ENCODE measurements at regions not wholly inside any gene's neighbourhood (a gene's known extent, or its start where the extent isn't known, plus 50 kb on each side); places are given as distances from the start of the nearest gene placed in this dataset.

DNA sequence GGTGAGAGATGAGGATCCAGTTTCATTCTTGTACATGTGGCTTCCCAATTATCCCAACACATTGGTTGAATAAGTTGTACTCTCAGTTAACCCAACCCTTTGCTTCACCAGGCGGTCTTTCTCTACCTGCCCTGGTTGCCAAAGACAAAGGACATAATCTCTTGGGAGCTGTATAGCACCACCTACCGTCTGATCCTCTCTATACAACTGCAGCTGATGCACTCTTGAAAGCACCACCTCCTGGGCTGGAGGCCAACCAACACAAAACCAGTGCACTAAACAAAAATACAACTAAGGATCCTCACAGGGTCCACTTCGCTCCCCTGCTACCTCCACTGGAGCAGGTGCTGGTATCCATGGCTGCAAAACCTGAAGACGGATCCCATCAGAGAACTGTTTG lies 473.6 kb upstream of the NRXN1 start:
- TF ChIP-seq FOXP2 (optimal IDR thresholded peaks at IDR 0.05; ENCODE audit: borderline replicate concordance, extremely low read depth, extremely low read length, insufficient read depth), result no peak
- TF ChIP-seq TAF1 (IDR thresholded peaks at IDR 0.05; ENCODE audit: borderline replicate concordance, insufficient read depth, low read length), result no peak
- no peak for TF ChIP-seq SIN3A (IDR thresholded peaks at IDR 0.05; ENCODE audit: borderline replicate concordance, insufficient read depth, low read length)
- TF ChIP-seq, protein P1, sequence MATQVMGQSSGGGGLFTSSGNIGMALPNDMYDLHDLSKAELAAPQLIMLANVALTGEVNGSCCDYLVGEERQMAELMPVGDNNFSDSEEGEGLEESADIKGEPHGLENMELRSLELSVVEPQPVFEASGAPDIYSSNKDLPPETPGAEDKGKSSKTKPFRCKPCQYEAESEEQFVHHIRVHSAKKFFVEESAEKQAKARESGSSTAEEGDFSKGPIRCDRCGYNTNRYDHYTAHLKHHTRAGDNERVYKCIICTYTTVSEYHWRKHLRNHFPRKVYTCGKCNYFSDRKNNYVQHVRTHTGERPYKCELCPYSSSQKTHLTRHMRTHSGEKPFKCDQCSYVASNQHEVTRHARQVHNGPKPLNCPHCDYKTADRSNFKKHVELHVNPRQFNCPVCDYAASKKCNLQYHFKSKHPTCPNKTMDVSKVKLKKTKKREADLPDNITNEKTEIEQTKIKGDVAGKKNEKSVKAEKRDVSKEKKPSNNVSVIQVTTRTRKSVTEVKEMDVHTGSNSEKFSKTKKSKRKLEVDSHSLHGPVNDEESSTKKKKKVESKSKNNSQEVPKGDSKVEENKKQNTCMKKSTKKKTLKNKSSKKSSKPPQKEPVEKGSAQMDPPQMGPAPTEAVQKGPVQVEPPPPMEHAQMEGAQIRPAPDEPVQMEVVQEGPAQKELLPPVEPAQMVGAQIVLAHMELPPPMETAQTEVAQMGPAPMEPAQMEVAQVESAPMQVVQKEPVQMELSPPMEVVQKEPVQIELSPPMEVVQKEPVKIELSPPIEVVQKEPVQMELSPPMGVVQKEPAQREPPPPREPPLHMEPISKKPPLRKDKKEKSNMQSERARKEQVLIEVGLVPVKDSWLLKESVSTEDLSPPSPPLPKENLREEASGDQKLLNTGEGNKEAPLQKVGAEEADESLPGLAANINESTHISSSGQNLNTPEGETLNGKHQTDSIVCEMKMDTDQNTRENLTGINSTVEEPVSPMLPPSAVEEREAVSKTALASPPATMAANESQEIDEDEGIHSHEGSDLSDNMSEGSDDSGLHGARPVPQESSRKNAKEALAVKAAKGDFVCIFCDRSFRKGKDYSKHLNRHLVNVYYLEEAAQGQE (IDR thresholded peaks at IDR 0.05; ENCODE audit: insufficient read depth in 1 of 2, low read depth in 2 of 2, low read length in 2 of 2), result no peak
- no peak for TF ChIP-seq POLR2AphosphoS5 (IDR thresholded peaks at IDR 0.05; ENCODE audit: low read depth, low read length)

DNA sequence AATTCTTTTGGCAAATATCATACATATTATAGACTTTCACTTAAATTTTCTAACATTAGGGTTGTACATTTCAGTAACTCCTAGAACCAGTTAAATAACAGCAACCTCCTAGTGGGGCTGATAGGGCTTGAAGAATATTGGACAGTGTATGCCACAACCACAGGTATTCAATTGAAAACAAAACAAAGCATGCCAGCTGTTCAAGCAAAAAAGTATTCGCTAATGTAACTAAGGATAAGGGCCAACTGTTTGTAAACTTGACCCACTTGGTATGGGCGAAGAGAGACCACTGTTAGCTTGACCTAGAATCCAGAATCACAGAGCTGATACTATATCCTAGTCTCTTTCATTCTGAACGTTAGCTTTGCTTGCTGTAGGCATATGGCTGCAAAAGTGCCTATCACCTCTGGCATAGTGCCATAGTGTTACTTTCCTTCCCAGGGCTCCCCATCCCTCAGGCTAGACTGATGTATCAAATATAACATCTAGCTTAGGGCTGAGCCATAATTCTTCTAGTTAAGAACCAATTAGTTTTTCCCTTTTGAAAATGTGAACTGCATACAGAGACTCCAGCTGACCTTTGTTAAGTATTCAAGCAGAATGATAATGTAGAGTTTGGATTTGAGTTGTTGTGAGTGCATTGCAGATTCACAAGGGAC lies 458.8 kb upstream of the NRXN1 start:
- no peak for TF ChIP-seq POLR2AphosphoS5 (IDR thresholded peaks at IDR 0.05; ENCODE audit: low read depth, low read length)

DNA sequence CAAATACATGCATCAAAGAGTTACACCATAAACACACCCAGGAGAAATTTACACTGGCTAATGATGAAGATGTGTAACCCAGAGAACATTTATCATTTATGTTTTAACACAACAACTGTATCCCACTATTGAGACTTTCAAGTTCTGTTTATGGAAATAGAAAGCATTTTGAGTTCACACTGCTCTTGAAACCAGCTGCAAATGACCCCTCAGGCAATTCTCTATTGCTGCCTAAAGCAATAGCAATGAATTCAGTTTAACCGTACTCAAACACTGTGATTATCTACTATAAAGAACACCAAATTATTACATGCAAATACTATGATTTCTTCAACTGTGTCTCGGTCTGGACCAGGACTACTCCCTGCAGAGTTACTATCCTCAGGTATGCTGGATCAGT lies 452.7 kb upstream of the NRXN1 start:
- TF ChIP-seq TAF1 (IDR thresholded peaks at IDR 0.05; ENCODE audit: borderline replicate concordance, insufficient read depth, low read length) (no peak), FOXP2 (optimal IDR thresholded peaks at IDR 0.05; ENCODE audit: borderline replicate concordance, extremely low read depth, extremely low read length, insufficient read depth) (no peak), POLR2AphosphoS5 (IDR thresholded peaks at IDR 0.05; ENCODE audit: low read depth, low read length) (no peak)
- TF ChIP-seq, protein P1 (IDR thresholded peaks at IDR 0.05; ENCODE audit: insufficient read depth in 1 of 2, low read depth in 2 of 2, low read length in 2 of 2), result no peak

DNA sequence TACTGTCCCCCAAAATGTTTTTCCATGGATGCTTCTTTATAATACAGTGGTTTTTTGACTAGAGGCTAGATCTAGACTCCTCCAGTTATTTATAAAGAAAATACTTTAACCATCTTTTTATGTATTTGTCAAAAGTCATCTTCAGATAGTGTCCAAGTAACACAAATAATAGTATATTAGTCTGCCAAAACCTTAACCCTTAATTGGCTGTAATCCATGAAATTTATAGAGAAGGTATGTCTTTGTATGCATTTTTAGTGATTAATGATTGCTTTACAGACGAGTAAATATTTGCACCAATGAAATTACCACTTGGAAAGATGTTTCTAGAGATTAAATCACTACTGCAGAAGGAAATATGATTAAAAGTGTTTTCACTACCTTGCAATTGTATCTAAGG lies 451.8 kb upstream of the NRXN1 start:
- no peak for TF ChIP-seq POLR2AphosphoS5 (IDR thresholded peaks at IDR 0.05; ENCODE audit: low read depth, low read length)

DNA sequence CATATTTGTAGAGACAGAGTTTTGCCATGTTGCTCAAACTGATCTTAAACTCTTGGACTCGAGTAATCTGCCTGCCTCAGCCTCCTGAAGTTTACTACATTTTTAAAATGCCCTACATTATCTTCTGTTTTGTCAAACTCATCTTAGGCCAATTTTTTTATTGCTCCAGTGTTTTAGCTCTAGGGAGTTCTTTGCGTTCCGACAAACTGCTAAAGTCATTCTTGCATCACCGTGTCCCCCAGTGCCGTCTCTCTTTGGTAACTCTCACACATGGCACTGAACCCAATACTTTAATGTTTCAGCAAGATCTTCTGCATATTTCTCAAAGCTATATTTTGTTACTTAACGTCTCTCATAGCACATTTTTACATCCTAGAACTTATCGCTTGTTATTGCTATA lies 440.9 kb upstream of the NRXN1 start:
- TF ChIP-seq SIN3A (IDR thresholded peaks at IDR 0.05; ENCODE audit: borderline replicate concordance, insufficient read depth, low read length) (no peak), TAF1 (IDR thresholded peaks at IDR 0.05; ENCODE audit: borderline replicate concordance, insufficient read depth, low read length) (no peak), FOXP2 (optimal IDR thresholded peaks at IDR 0.05; ENCODE audit: borderline replicate concordance, extremely low read depth, extremely low read length, insufficient read depth) (no peak), POLR2AphosphoS5 (IDR thresholded peaks at IDR 0.05; ENCODE audit: low read depth, low read length) (no peak)
- TF ChIP-seq, protein P1 (IDR thresholded peaks at IDR 0.05; ENCODE audit: insufficient read depth in 1 of 2, low read depth in 2 of 2, low read length in 2 of 2), result no peak

DNA sequence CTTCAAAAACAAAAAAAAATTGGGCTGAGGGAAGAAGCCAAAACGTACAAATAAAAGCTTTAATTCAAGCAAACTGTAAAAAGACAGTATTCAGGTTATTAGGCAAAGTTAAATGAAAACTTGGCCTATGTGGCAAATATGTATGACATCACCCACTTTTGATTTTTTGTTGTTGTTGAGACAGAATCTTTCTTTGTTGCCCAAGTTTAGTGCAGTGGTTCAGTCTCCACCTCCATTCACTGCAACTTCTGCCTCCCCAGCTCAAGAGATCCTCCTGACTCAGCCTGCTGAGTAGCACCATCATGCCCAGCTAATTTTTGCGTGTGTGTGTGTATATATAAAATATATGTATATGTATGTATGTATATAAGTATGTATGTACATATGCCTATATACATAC lies 440.4 kb upstream of the NRXN1 start:
- TF ChIP-seq SIN3A (IDR thresholded peaks at IDR 0.05; ENCODE audit: borderline replicate concordance, insufficient read depth, low read length) (no peak), POLR2AphosphoS5 (IDR thresholded peaks at IDR 0.05; ENCODE audit: low read depth, low read length) (no peak), FOXP2 (optimal IDR thresholded peaks at IDR 0.05; ENCODE audit: borderline replicate concordance, extremely low read depth, extremely low read length, insufficient read depth) (no peak), TAF1 (IDR thresholded peaks at IDR 0.05; ENCODE audit: borderline replicate concordance, insufficient read depth, low read length) (no peak)
- TF ChIP-seq, protein P1 (IDR thresholded peaks at IDR 0.05; ENCODE audit: insufficient read depth in 1 of 2, low read depth in 2 of 2, low read length in 2 of 2), result no peak

Data from PFSK-1 (cell line).